Vagina (tissue), 2 donors: ENCODE measurements at regions not wholly inside any gene's neighbourhood (a gene's known extent, or its start where the extent isn't known, plus 50 kb on each side); places are given as distances from the start of the nearest gene placed in this dataset.

Source experiments
- DNase-seq, 2 donors: peaks; one replicate each; pipeline ENCODE4 v3.0.0-alpha.2; 2017; ENCODE audit errors: extremely low spot score in 2 of 2
- H3K27ac ChIP-seq: fragments of 200-600 bp; sonication (generic); one replicate; pipeline ENCODE4 v1.5.1; 2019
- H3K27me3 ChIP-seq: fragments of 200-600 bp; sonication (generic); one replicate; pipeline ENCODE4 v1.5.1; 2019
- H3K36me3 ChIP-seq, 2 donors: fragments of 200-600 bp; sonication (generic); one replicate each; pipeline ENCODE4 v1.5.1; 2017 to 2019
- H3K4me1 ChIP-seq: fragments of 200-600 bp; sonication (generic); one replicate; pipeline ENCODE4 v1.5.1; 2019
- H3K4me3 ChIP-seq, 2 donors: fragments of 200-600 bp; sonication (generic); 1 replicate in 1 of 2; 2 replicates in 1 of 2; pipeline ENCODE4 v1.5.1; 2016 to 2019
- H3K9me3 ChIP-seq: fragments of 200-600 bp; sonication (generic); one replicate; pipeline ENCODE4 v1.5.1; 2019
- CTCF ChIP-seq, 3 experiments: fragments of 450-650 bp in 2 of 3; fragments of 200-600 bp in 1 of 3; sonication (generic) in 1 of 3; IDR thresholded peaks; one replicate each; pipeline ENCODE4 v1.5.1; 2017 to 2019; ENCODE audit warnings: antibody characterized with exemption in 3 of 3, mild to moderate bottlenecking in 2 of 3, moderate library complexity in 2 of 3
- POLR2A ChIP-seq, 2 donors: fragments of 450-650 bp; IDR thresholded peaks; one replicate each; pipeline ENCODE4 v1.6.1; 2017; ENCODE audit warnings: antibody characterized with exemption in 2 of 2, mild to moderate bottlenecking in 2 of 2, moderate library complexity in 2 of 2
- POLR2AphosphoS5 ChIP-seq, 2 donors: sonication (generic); formaldehyde crosslinking; IDR thresholded peaks; one replicate each; pipeline ENCODE4 v1.9.0; 2017; ENCODE audit warnings: antibody characterized with exemption in 2 of 2, mild to moderate bottlenecking in 2 of 2, low read depth in 1 of 2; ENCODE audit not compliant: insufficient read depth in 1 of 2
- intact Hi-C: fragments of 100-400 bp; cut with DNase I; formaldehyde crosslinking; loops from one replicate; pipeline ENCODE4 v1.15.1; 2023

- H3K27ac ChIP-seq = no peak overlapping the region
Measured at GRCh38 chr16:27685807-27686206, 135.9 kb downstream of the KATNIP start.

GRCh38 chr16:27686926-27687325, 137.0 kb downstream of the KATNIP start:
- Histone ChIP-seq H3K36me3 (peaks cover 0 to 6% of the 10 kb centered on the region in 2 donors), H3K27ac (no peak overlapping the region), H3K4me3 (no peak overlapping the region), H3K4me1 (no peaks in the 10 kb centered on the region), H3K27me3 (no peaks in the 10 kb centered on the region), H3K9me3 (no peaks in the 10 kb centered on the region)
- intact Hi-C loops = no loop called here
- DNase-seq = no peak
- TF ChIP-seq CTCF (IDR thresholded peaks at IDR 0.05) (no peak), POLR2AphosphoS5 (IDR thresholded peaks at IDR 0.05; ENCODE audit: insufficient read depth in 1 of 2, low read depth in 1 of 2) (no peak), POLR2A (IDR thresholded peaks at IDR 0.05) (no peak)

More at GRCh38 chr16:27685807-27686206, 135.9 kb downstream of the KATNIP start:
- no peak for DNase-seq
- TF ChIP-seq POLR2AphosphoS5 (IDR thresholded peaks at IDR 0.05; ENCODE audit: insufficient read depth in 1 of 2, low read depth in 1 of 2) (no peak), CTCF (IDR thresholded peaks at IDR 0.05) (no peak), POLR2A (IDR thresholded peaks at IDR 0.05) (no peak)
- H3K9me3 ChIP-seq = no peaks in the 10 kb centered on the region
- intact Hi-C loops = no loop called here
- H3K36me3 ChIP-seq = peaks cover 0 to 16% of the 10 kb centered on the region in 2 donors
- no peaks in the 10 kb centered on the region for H3K4me1 ChIP-seq
- H3K27me3 ChIP-seq = no peaks in the 10 kb centered on the region
- no peak overlapping the region for H3K4me3 ChIP-seq

- intact Hi-C loops = no loop called here
- Histone ChIP-seq H3K4me3 (no peak overlapping the region), H3K27me3 (no peaks in the 10 kb centered on the region), H3K9me3 (no peaks in the 10 kb centered on the region), H3K4me1 (no peaks in the 10 kb centered on the region), H3K27ac (no peak overlapping the region), H3K36me3 (no peaks in the 10 kb centered on the region)
- no peak for DNase-seq
- TF ChIP-seq POLR2A (IDR thresholded peaks at IDR 0.05) (no peak), POLR2AphosphoS5 (IDR thresholded peaks at IDR 0.05; ENCODE audit: insufficient read depth in 1 of 2, low read depth in 1 of 2) (no peak), CTCF (IDR thresholded peaks at IDR 0.05) (no peak)
Measured at GRCh38 chr16:27687605-27688004, 137.7 kb downstream of the KATNIP start.

- H3K27me3 ChIP-seq = no peaks in the 10 kb centered on the region
- no peak for TF ChIP-seq POLR2AphosphoS5 (IDR thresholded peaks at IDR 0.05; ENCODE audit: insufficient read depth in 1 of 2, low read depth in 1 of 2)
- H3K36me3 ChIP-seq = no peaks in the 10 kb centered on the region
- no peaks in the 10 kb centered on the region for H3K4me1 ChIP-seq
- no peak overlapping the region for H3K4me3 ChIP-seq
- DNase-seq = no peak
- no peaks in the 10 kb centered on the region for H3K9me3 ChIP-seq
- intact Hi-C loops = no loop called here
- H3K27ac ChIP-seq = no peak overlapping the region
Measured at GRCh38 chr16:27689711-27690110, 139.8 kb downstream of the KATNIP start.

GRCh38 chr16:27690608-27691007, 140.7 kb downstream of the KATNIP start:
- Histone ChIP-seq H3K27ac (no peak overlapping the region), H3K4me3 (no peak overlapping the region), H3K36me3 (no peaks in the 10 kb centered on the region), H3K4me1 (no peaks in the 10 kb centered on the region), H3K27me3 (no peaks in the 10 kb centered on the region), H3K9me3 (no peaks in the 10 kb centered on the region)
- intact Hi-C loops = no loop called here
- TF ChIP-seq POLR2A (IDR thresholded peaks at IDR 0.05) (no peak), POLR2AphosphoS5 (IDR thresholded peaks at IDR 0.05; ENCODE audit: insufficient read depth in 1 of 2, low read depth in 1 of 2) (no peak), CTCF (IDR thresholded peaks at IDR 0.05) (no peak)
- DNase-seq = no peak
